ENCODE measurements at regions not wholly inside any gene's neighbourhood (a gene's known extent, or its start where the extent isn't known, plus 50 kb on each side); places are given as distances from the start of the nearest gene placed in this dataset.

DNA sequence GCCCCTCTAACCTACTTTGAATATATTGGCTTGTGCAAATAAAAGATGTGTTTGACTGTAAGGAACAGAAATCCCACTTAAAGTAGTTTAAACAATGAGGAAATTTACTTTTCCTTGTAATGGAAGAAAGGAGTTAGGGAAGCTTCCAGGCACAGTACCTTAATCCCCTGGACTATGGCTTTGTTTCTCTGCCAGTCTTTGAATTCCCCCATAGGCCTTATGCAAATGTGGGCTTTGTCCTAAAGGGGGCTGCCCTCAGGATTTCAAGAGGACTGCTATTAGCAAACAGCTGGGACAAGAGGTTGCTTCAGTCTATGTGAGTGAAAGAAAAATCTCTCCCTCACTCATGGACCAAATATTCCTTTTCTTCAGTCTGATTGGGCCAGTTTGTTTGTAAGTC lies 255.1 kb upstream of the THSD7B start:
- Histone ChIP-seq H3K4me3 (no peak overlapping the region), H3K36me3 (no peaks in the 10 kb centered on the region), H3K27ac (no peak overlapping the region), H3K27me3 (no peaks in the 10 kb centered on the region), H3K4me1 (no peaks in the 10 kb centered on the region), H3K9me3 (no peaks in the 10 kb centered on the region)
- TF ChIP-seq, protein P1, sequence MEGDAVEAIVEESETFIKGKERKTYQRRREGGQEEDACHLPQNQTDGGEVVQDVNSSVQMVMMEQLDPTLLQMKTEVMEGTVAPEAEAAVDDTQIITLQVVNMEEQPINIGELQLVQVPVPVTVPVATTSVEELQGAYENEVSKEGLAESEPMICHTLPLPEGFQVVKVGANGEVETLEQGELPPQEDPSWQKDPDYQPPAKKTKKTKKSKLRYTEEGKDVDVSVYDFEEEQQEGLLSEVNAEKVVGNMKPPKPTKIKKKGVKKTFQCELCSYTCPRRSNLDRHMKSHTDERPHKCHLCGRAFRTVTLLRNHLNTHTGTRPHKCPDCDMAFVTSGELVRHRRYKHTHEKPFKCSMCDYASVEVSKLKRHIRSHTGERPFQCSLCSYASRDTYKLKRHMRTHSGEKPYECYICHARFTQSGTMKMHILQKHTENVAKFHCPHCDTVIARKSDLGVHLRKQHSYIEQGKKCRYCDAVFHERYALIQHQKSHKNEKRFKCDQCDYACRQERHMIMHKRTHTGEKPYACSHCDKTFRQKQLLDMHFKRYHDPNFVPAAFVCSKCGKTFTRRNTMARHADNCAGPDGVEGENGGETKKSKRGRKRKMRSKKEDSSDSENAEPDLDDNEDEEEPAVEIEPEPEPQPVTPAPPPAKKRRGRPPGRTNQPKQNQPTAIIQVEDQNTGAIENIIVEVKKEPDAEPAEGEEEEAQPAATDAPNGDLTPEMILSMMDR (IDR thresholded peaks at IDR 0.05 in 4 of 5, conservative IDR thresholded peaks at IDR 0.05 in 1 of 5) = no peak
- TF ChIP-seq POLR2A (IDR thresholded peaks at IDR 0.05) = no peak
- in situ Hi-C loops (cut with MboI; ENCODE audit: low sequenced_read_pairs in 4 of 4) (no loop called here), intact Hi-C loops (cut with DNase I; ENCODE audit: low total_unique reads) (no loop called here)
- DNase-seq = no peak
- ATAC-seq = no peak

DNA sequence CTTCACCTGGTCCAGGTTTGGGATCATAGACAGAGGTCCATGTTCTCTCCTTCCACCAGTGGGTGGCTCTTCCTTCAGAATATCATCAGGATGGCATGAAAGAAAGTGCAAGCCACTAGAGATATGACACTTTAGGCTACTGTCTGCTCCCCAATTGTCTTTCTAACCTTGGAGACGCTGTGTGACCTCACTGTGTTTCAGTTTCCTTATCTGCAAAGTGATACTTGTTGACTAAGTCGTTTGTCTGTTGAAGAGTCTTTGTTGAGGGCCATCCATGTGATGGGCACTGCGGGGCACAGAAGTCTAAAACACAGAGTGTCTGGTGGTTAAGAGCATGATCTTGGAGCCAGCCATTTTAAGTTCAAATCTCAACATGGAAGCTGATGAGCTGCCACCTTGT lies 259.9 kb upstream of the THSD7B start:
- intact Hi-C loops (cut with DNase I; ENCODE audit: low total_unique reads) (no loop called here), in situ Hi-C loops (cut with MboI; ENCODE audit: low sequenced_read_pairs in 4 of 4) (no loop called here)
- Histone ChIP-seq H3K4me1 (no peaks in the 10 kb centered on the region), H3K27me3 (no peaks in the 10 kb centered on the region), H3K27ac (no peak overlapping the region), H3K4me3 (no peak overlapping the region), H3K36me3 (no peaks in the 10 kb centered on the region), H3K9me3 (no peaks in the 10 kb centered on the region)
- no peak for ATAC-seq
- no peak for DNase-seq
- no peak for TF ChIP-seq POLR2A (IDR thresholded peaks at IDR 0.05)
- TF ChIP-seq, protein P1 (IDR thresholded peaks at IDR 0.05 in 4 of 5, conservative IDR thresholded peaks at IDR 0.05 in 1 of 5) = no peak

- no peak overlapping the region for H3K4me3 ChIP-seq
- no peak for DNase-seq
- no peak overlapping the region for H3K27ac ChIP-seq
- TF ChIP-seq, protein P1 (IDR thresholded peaks at IDR 0.05 in 4 of 5, conservative IDR thresholded peaks at IDR 0.05 in 1 of 5) = no peak
- TF ChIP-seq POLR2A (IDR thresholded peaks at IDR 0.05) = no peak
- intact Hi-C loops (cut with DNase I; ENCODE audit: low total_unique reads) (no loop called here), in situ Hi-C loops (cut with MboI; ENCODE audit: low sequenced_read_pairs in 4 of 4) (no loop called here)
- H3K27me3 ChIP-seq = no peaks in the 10 kb centered on the region
- no peak for ATAC-seq
- no peaks in the 10 kb centered on the region for H3K9me3 ChIP-seq
- H3K4me1 ChIP-seq = no peaks in the 10 kb centered on the region
- no peaks in the 10 kb centered on the region for H3K36me3 ChIP-seq
Observed at GRCh38 chr2:136502660-136503059, 262.7 kb upstream of the THSD7B start.

DNA sequence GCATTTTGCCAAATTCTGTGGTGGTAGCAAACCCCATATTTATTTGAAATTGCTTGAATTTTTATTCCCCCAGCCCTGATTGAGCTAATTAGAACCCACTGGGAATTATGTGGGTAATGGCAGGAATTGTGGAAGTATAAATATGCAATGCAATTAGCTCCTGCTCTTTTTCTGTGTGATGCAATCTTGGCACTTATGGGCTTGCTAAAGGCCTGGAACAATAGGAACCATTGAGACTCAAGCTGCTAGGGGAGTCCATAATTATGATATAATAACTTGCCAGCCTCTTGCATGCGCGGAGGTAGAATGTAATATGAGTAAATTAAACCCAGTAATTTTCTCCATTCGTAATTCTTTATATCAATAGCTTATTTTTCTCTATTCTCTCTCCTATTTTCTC lies 267.6 kb upstream of the THSD7B start:
- Histone ChIP-seq H3K27me3 (no peaks in the 10 kb centered on the region), H3K27ac (no peak overlapping the region), H3K36me3 (no peaks in the 10 kb centered on the region), H3K4me3 (no peak overlapping the region), H3K4me1 (no peaks in the 10 kb centered on the region), H3K9me3 (no peaks in the 10 kb centered on the region)
- no peak for DNase-seq
- no peak for ATAC-seq
- intact Hi-C loops (cut with DNase I; ENCODE audit: low total_unique reads) = no loop called here
- TF ChIP-seq, protein P1 (IDR thresholded peaks at IDR 0.05 in 4 of 5, conservative IDR thresholded peaks at IDR 0.05 in 1 of 5) = no peak
- TF ChIP-seq POLR2A (IDR thresholded peaks at IDR 0.05) = no peak
- in situ Hi-C loops (cut with MboI; ENCODE audit: low sequenced_read_pairs in 4 of 4) = no loop called here

- intact Hi-C loops (cut with DNase I; ENCODE audit: low total_unique reads) (no loop called here), in situ Hi-C loops (cut with MboI; ENCODE audit: low sequenced_read_pairs in 4 of 4) (no loop called here)
- Histone ChIP-seq H3K9me3 (no peaks in the 10 kb centered on the region), H3K27me3 (no peaks in the 10 kb centered on the region), H3K4me3 (no peak overlapping the region), H3K27ac (no peak overlapping the region), H3K4me1 (no peaks in the 10 kb centered on the region), H3K36me3 (no peaks in the 10 kb centered on the region)
- ATAC-seq (no peak), DNase-seq (no peak)
- TF ChIP-seq POLR2A (IDR thresholded peaks at IDR 0.05) = no peak
- TF ChIP-seq, protein P1 (IDR thresholded peaks at IDR 0.05 in 4 of 5, conservative IDR thresholded peaks at IDR 0.05 in 1 of 5) = no peak
Observed at GRCh38 chr2:136496966-136497365, 268.4 kb upstream of the THSD7B start.
